Superior temporal gyrus (tissue), 1 donor: ENCODE measurements at regions not wholly inside any gene's neighbourhood (a gene's known extent, or its start where the extent isn't known, plus 50 kb on each side); places are given as distances from the start of the nearest gene placed in this dataset.
"Not testable (repeated sequence)": the region's sequence is repeated elsewhere in the genome, so short reads cannot be mapped to it uniquely, and the experiment has no call there.

Experiments used
- DNase-seq: peaks from one replicate; pipeline ENCODE4 v3.0.0-alpha.2; 2016; ENCODE audit errors: extremely low spot score

GRCh38 chr1:121443001-121443540, 258.3 kb downstream of the SRGAP2C start:
- DNase-seq, result no peak

- no peak for DNase-seq
Observed at GRCh38 chr1:121444096-121444495, 259.3 kb downstream of the SRGAP2C start.

- no peak for DNase-seq
Observed at GRCh38 chr1:121445679-121446078, 260.9 kb downstream of the SRGAP2C start.

- DNase-seq, result not testable (repeated sequence)
Observed at GRCh38 chr1:121447280-121447923, 262.6 kb downstream of the SRGAP2C start.

GRCh38 chr1:121448064-121448463, 263.3 kb downstream of the SRGAP2C start:
- not testable (repeated sequence) for DNase-seq

- DNase-seq, result no peak
Observed at GRCh38 chr1:121448851-121449250, 264.1 kb downstream of the SRGAP2C start.

- no peak for DNase-seq
Observed at GRCh38 chr1:121452484-121452883, 267.7 kb downstream of the SRGAP2C start.

- no peak for DNase-seq
Observed at GRCh38 chr1:121458291-121459048, 273.7 kb downstream of the SRGAP2C start.

GRCh38 chr1:121459235-121459634, 274.5 kb downstream of the SRGAP2C start:
- no peak for DNase-seq

GRCh38 chr1:121469395-121469794, 284.6 kb downstream of the SRGAP2C start:
- not testable (repeated sequence) for DNase-seq

- DNase-seq, result not testable (repeated sequence)
Observed at GRCh38 chr1:121470401-121470800, 285.6 kb downstream of the SRGAP2C start.

- DNase-seq, result no peak
Observed at GRCh38 chr1:121471523-121471922, 286.7 kb downstream of the SRGAP2C start.

- DNase-seq, result no peak
Observed at GRCh38 chr1:121472017-121472416, 287.2 kb downstream of the SRGAP2C start.

GRCh38 chr1:121483234-121483633, 298.5 kb downstream of the SRGAP2C start:
- no peak for DNase-seq

GRCh38 chr1:121483961-121484424, 299.2 kb downstream of the SRGAP2C start:
- DNase-seq, result peak; percentile 41

GRCh38 chr1:121494796-121495195, 310.0 kb downstream of the SRGAP2C start:
- DNase-seq, result not testable (repeated sequence)

- not testable (repeated sequence) for DNase-seq
Observed at GRCh38 chr1:121511455-121511854, 326.7 kb downstream of the SRGAP2C start.

- not testable (repeated sequence) for DNase-seq
Observed at GRCh38 chr1:121511876-121512275, 327.1 kb downstream of the SRGAP2C start.

- DNase-seq, result no peak
Observed at GRCh38 chr1:121515235-121515634, 330.5 kb downstream of the SRGAP2C start.

- DNase-seq, result no peak
Observed at GRCh38 chr1:121516234-121516967, 331.6 kb downstream of the SRGAP2C start.

- no peak for DNase-seq
Observed at GRCh38 chr1:121517586-121518230, 332.9 kb downstream of the SRGAP2C start.

GRCh38 chr1:121518726-121519041, 333.9 kb downstream of the SRGAP2C start:
- no peak for DNase-seq
